ENCODE measurements at regions not wholly inside any gene's neighbourhood (a gene's known extent, or its start where the extent isn't known, plus 50 kb on each side); places are given as distances from the start of the nearest gene placed in this dataset.

- TF ChIP-seq ZNF8 (CRISPR knock-in tag; IDR thresholded peaks at IDR 0.05) (no peak), ARNTL (CRISPR knock-in tag; IDR thresholded peaks at IDR 0.05; ENCODE audit: borderline replicate concordance, low read depth) (no peak), ESRRG (CRISPR knock-in tag; IDR thresholded peaks at IDR 0.05) (no peak), SNAI2 (CRISPR knock-in tag; IDR thresholded peaks at IDR 0.05) (no peak), CSDC2 (CRISPR knock-in tag; IDR thresholded peaks at IDR 0.05) (no peak), ZFP3 (CRISPR knock-in tag; IDR thresholded peaks at IDR 0.05) (no peak), TCF4 (CRISPR knock-in tag; IDR thresholded peaks at IDR 0.05; ENCODE audit: borderline replicate concordance) (no peak), RARB (CRISPR knock-in tag; IDR thresholded peaks at IDR 0.05) (no peak), PATZ1 (CRISPR knock-in tag; IDR thresholded peaks at IDR 0.05; ENCODE audit: borderline replicate concordance) (no peak), POU6F1 (CRISPR knock-in tag; IDR thresholded peaks at IDR 0.05; ENCODE audit: borderline replicate concordance, low read depth) (no peak), BACH2 (CRISPR knock-in tag; IDR thresholded peaks at IDR 0.05; ENCODE audit: borderline replicate concordance) (no peak), TSHZ2 (CRISPR knock-in tag; IDR thresholded peaks at IDR 0.05) (no peak), TOX (CRISPR knock-in tag; IDR thresholded peaks at IDR 0.05; ENCODE audit: borderline replicate concordance) (no peak), CSRNP3 (CRISPR knock-in tag; IDR thresholded peaks at IDR 0.05) (no peak)
Measured at GRCh38 chr15:39056357-39056756, 491.7 kb upstream of the RASGRP1 start.
